IMR-90 (cell line): ENCODE measurements at regions not wholly inside any gene's neighbourhood (a gene's known extent, or its start where the extent isn't known, plus 50 kb on each side); places are given as distances from the start of the nearest gene placed in this dataset.

ENCODE experiments used
- CEBPB ChIP-seq: IDR thresholded peaks from 2 replicates; pipeline ENCODE4 v1.6.1; 2012; ENCODE audit warnings: low read depth, low read length, improper control_type of control experiment
- POLR2A ChIP-seq: IDR thresholded peaks from 2 replicates; pipeline ENCODE4 v1.6.1; 2012; ENCODE audit warnings: mild to moderate bottlenecking, low read depth, low read length
- RAD21 ChIP-seq: IDR thresholded peaks from 2 replicates; pipeline ENCODE4 v1.6.1; 2012; ENCODE audit warnings: low read length, improper control_type of control experiment
- RFX5 ChIP-seq: IDR thresholded peaks from 2 replicates; pipeline ENCODE4 v1.8.0; 2012; ENCODE audit warnings: low read depth, mild to moderate bottlenecking, low read length, moderate library complexity
- SMC3 ChIP-seq: fragments of 150-350 bp; IDR thresholded peaks from 2 replicates; pipeline ENCODE4 v1.6.1; 2016; ENCODE audit warnings: low read depth, mild to moderate bottlenecking, antibody characterized with exemption, low read length, moderate library complexity
- TF ChIP-seq, protein P1 (sequence below): conservative IDR thresholded peaks from 2 replicates; pipeline ENCODE4 v1.5.1; 2012; ENCODE audit warnings: mild to moderate bottlenecking, low read depth, low read length, improper control_type of control experiment
- TF ChIP-seq, protein P2 (sequence below): fragments of 150-350 bp; IDR thresholded peaks from 2 replicates; pipeline ENCODE4 v1.6.1; 2017; ENCODE audit warnings: mild to moderate bottlenecking, antibody characterized with exemption, low read length, low read depth

DNA sequence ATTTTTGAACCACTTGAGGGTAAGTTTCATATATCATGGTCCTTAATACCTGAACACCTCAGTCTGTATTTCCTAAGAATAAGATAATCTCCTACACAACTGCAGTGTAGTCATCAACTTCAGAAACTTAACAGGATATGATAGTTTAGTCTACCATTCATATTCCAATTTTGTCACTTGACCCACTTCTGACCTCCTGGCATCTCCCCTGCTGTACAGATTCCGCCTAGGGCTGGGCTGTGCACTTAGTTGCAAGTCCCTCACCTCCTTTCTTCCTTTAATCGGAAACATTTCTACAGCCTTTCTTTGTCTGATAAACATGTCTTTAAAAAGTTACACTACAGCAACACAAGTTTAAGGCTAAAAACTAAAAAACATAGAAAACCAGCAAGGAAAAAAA lies 218.4 kb upstream of the SLCO3A1 start:
- TF ChIP-seq POLR2A (no peak), SMC3 (no peak), CEBPB (no peak), RFX5 (no peak), RAD21 (no peak)
- TF ChIP-seq, protein P1, sequence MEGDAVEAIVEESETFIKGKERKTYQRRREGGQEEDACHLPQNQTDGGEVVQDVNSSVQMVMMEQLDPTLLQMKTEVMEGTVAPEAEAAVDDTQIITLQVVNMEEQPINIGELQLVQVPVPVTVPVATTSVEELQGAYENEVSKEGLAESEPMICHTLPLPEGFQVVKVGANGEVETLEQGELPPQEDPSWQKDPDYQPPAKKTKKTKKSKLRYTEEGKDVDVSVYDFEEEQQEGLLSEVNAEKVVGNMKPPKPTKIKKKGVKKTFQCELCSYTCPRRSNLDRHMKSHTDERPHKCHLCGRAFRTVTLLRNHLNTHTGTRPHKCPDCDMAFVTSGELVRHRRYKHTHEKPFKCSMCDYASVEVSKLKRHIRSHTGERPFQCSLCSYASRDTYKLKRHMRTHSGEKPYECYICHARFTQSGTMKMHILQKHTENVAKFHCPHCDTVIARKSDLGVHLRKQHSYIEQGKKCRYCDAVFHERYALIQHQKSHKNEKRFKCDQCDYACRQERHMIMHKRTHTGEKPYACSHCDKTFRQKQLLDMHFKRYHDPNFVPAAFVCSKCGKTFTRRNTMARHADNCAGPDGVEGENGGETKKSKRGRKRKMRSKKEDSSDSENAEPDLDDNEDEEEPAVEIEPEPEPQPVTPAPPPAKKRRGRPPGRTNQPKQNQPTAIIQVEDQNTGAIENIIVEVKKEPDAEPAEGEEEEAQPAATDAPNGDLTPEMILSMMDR = no peak
- TF ChIP-seq, protein P2, sequence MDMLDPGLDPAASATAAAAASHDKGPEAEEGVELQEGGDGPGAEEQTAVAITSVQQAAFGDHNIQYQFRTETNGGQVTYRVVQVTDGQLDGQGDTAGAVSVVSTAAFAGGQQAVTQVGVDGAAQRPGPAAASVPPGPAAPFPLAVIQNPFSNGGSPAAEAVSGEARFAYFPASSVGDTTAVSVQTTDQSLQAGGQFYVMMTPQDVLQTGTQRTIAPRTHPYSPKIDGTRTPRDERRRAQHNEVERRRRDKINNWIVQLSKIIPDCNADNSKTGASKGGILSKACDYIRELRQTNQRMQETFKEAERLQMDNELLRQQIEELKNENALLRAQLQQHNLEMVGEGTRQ = no peak
